Fibroblast of the aortic adventitia (primary cell): ENCODE measurements at regions not wholly inside any gene's neighbourhood (a gene's known extent, or its start where the extent isn't known, plus 50 kb on each side); places are given as distances from the start of the nearest gene placed in this dataset.

ENCODE experiments used
- DNase-seq: peaks from one replicate; pipeline ENCODE4 v3.0.0-alpha.2; 2010; ENCODE audit warnings: low read depth
- H3K4me3 ChIP-seq: 2 replicates; pipeline ENCODE4 v1.5.1; 2011; ENCODE audit warnings: low read depth, mild to moderate bottlenecking, control low read depth, low read length, moderate library complexity
- TF ChIP-seq, protein P1 (sequence below): IDR thresholded peaks from 2 replicates; pipeline ENCODE4 v1.5.1; 2011; ENCODE audit warnings: mild to moderate bottlenecking, low read length, control low read depth, inconsistent platforms; ENCODE audit not compliant: insufficient read depth

DNA sequence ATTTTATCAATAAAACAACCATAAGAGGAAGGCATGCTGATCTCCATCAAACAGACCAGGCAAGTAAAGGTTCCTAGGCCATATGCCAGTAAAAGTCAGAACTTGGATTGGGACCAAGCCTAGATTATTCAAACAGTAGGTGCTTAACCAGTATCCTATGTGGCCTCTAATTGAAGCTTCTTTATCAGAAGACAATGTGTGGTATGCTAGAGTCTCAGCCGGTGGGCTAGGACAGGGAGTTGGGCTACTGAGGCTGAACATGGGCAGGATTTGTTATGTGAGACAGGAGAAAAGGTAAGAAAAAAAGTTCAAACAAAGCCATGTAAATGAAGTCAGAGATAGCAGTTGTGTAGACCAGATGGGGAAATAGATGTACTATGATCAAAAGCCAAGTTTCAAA is 413.7 kb upstream of the GHITM start:
- no peak overlapping the region for H3K4me3 ChIP-seq
- no peak for DNase-seq
- TF ChIP-seq, protein P1, sequence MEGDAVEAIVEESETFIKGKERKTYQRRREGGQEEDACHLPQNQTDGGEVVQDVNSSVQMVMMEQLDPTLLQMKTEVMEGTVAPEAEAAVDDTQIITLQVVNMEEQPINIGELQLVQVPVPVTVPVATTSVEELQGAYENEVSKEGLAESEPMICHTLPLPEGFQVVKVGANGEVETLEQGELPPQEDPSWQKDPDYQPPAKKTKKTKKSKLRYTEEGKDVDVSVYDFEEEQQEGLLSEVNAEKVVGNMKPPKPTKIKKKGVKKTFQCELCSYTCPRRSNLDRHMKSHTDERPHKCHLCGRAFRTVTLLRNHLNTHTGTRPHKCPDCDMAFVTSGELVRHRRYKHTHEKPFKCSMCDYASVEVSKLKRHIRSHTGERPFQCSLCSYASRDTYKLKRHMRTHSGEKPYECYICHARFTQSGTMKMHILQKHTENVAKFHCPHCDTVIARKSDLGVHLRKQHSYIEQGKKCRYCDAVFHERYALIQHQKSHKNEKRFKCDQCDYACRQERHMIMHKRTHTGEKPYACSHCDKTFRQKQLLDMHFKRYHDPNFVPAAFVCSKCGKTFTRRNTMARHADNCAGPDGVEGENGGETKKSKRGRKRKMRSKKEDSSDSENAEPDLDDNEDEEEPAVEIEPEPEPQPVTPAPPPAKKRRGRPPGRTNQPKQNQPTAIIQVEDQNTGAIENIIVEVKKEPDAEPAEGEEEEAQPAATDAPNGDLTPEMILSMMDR, result no peak

- TF ChIP-seq, protein P1, result no peak
- DNase-seq, result no peak
- H3K4me3 ChIP-seq, result no peak overlapping the region
These were observed 405.0 kb upstream of the GHITM start for GRCh38 chr10:83734278-83734677.

DNA sequence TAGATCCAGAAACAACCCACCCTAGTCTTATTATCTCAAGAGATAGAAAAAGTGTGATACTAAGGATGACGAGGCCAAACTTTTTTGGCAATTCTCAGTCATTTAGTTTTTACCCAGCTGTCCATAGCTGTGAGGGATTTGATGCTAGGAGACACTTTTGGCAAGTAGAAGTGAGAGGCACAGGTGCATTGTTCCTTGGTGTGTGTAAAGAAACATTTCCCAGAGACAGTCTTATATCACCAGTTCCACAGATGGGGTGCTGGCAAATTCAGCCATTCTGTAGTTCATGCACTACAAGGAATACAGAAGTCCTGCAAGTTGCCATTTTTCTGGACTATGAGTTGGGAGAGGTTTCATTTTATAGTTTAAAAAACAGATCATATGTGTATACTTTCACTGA is 403.3 kb upstream of the GHITM start:
- TF ChIP-seq, protein P1, result no peak
- no peak overlapping the region for H3K4me3 ChIP-seq
- no peak for DNase-seq

- TF ChIP-seq, protein P1, result no peak
- no peak overlapping the region for H3K4me3 ChIP-seq
- no peak for DNase-seq
These were observed 388.7 kb upstream of the GHITM start for GRCh38 chr10:83750604-83751003.

DNA sequence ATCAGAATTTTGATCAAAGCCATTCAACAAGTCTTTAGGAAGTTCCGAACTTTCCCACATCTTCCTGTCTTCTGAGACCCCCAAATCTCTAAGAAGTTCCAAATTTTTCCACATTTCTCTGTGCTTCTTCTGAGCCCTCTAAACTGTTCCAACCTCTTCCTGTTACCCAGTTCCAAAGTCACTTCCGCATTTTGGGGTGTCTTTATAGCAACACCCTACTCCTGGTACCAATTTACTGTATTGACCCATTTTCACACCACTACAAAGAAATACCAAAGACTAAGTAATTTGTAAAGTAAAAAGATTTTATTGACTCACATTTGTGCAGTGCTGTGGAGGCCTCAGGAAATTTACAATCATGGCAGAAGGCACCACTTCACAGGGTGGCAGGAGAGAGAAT is 385.8 kb upstream of the GHITM start:
- DNase-seq, result no peak
- TF ChIP-seq, protein P1, result no peak
- H3K4me3 ChIP-seq, result no peak overlapping the region

DNA sequence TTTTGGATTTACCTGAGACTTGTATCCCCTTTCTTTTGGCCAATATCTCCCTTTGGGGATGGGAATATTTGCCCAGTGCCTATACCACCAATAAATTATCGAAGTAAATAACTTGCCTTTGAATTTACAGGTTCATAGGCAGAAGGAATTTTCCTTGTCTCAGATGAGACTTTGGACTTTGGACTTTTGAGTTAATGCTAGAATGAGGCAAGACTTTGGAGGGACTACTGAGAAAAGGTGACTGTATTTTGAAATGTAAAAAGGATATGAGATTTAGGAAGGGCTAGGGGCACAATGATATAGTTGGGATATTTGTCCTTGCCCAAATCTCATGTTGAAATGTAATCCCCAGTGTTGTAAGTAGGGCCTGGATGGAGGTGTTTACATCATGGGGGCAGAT is 384.5 kb upstream of the GHITM start:
- no peak for DNase-seq
- TF ChIP-seq, protein P1, result no peak
- no peak overlapping the region for H3K4me3 ChIP-seq

DNA sequence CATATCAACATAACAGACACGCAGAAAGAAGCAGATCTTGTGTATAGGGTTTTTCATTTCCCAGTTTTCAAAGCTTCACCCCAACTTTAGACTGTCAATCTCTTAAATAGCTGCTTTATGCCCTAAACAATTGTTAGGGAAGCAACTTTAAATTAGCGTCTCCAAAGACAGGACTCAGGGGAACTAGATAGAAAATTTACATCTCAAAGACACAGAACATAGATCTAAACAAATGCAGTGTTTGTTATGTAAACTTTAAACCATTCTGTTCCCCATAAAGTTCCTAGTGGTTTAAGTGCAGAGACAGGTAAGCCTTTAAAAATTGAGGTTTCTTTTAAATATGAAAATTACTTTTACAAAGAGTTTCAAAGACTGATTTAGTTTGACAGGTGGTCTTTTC is 379.2 kb upstream of the GHITM start:
- DNase-seq, result no peak
- H3K4me3 ChIP-seq, result no peak overlapping the region
- TF ChIP-seq, protein P1, result no peak
